ENCODE measurements at regions not wholly inside any gene's neighbourhood (a gene's known extent, or its start where the extent isn't known, plus 50 kb on each side); places are given as distances from the start of the nearest gene placed in this dataset.

DNA sequence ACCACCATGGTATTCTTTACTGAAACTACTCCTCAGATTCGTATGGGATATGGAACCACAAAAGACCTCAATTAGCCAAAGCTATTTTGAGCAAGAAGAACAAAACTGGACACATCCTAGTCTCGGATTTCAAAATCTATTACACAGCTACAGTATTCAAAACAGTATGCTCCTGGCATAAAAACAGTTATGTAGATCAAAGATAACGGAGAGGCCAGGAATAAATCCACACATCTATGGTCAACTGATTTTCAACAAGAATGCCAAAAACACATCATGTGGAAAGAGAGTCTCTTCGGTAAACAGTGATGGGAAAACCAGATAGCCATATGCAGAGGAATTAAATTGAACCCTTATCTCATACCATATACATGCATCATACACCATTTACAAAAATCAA lies 155.3 kb downstream of the SPCS3 start:
- H3K36me3 ChIP-seq (ENCODE audit: control insufficient read depth in 2 of 2, insufficient read depth in 1 of 2, low read length in 2 of 2) = no peaks in the 10 kb centered on the region
- ChIA-PET CTCF (no interaction called here), POLR2A (no interaction called here)
- TF ChIP-seq MYNN (tag by site-specific recombination; IDR thresholded peaks at IDR 0.05; ENCODE audit: borderline replicate concordance) (no peak), ZFP3 (tag by site-specific recombination; IDR thresholded peaks at IDR 0.05; ENCODE audit: low read depth) (no peak), IKZF3 (tag by site-specific recombination; IDR thresholded peaks at IDR 0.05) (no peak), ZNF16 (tag by site-specific recombination; IDR thresholded peaks at IDR 0.05; ENCODE audit: low read depth) (no peak), ZNF19 (tag by site-specific recombination; IDR thresholded peaks at IDR 0.05; ENCODE audit: low read depth) (no peak), FEZF1 (tag by site-specific recombination; IDR thresholded peaks at IDR 0.05) (no peak), ZNF76 (tag by site-specific recombination; IDR thresholded peaks at IDR 0.05; ENCODE audit: borderline replicate concordance, low read depth) (no peak), ZBTB20 (tag by site-specific recombination; IDR thresholded peaks at IDR 0.05) (no peak), ZNF629 (tag by site-specific recombination; IDR thresholded peaks at IDR 0.05) (no peak), ZNF621 (tag by site-specific recombination; IDR thresholded peaks at IDR 0.05) (no peak)
- TF ChIP-seq, protein P1, sequence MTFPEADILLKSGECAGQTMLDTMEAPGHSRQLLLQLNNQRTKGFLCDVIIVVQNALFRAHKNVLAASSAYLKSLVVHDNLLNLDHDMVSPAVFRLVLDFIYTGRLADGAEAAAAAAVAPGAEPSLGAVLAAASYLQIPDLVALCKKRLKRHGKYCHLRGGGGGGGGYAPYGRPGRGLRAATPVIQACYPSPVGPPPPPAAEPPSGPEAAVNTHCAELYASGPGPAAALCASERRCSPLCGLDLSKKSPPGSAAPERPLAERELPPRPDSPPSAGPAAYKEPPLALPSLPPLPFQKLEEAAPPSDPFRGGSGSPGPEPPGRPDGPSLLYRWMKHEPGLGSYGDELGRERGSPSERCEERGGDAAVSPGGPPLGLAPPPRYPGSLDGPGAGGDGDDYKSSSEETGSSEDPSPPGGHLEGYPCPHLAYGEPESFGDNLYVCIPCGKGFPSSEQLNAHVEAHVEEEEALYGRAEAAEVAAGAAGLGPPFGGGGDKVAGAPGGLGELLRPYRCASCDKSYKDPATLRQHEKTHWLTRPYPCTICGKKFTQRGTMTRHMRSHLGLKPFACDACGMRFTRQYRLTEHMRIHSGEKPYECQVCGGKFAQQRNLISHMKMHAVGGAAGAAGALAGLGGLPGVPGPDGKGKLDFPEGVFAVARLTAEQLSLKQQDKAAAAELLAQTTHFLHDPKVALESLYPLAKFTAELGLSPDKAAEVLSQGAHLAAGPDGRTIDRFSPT (tag by site-specific recombination; IDR thresholded peaks at IDR 0.05) = no peak
- TF ChIP-seq, protein P2, sequence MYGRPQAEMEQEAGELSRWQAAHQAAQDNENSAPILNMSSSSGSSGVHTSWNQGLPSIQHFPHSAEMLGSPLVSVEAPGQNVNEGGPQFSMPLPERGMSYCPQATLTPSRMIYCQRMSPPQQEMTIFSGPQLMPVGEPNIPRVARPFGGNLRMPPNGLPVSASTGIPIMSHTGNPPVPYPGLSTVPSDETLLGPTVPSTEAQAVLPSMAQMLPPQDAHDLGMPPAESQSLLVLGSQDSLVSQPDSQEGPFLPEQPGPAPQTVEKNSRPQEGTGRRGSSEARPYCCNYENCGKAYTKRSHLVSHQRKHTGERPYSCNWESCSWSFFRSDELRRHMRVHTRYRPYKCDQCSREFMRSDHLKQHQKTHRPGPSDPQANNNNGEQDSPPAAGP (tag by site-specific recombination; IDR thresholded peaks at IDR 0.05) = no peak
- TF ChIP-seq, protein P3, sequence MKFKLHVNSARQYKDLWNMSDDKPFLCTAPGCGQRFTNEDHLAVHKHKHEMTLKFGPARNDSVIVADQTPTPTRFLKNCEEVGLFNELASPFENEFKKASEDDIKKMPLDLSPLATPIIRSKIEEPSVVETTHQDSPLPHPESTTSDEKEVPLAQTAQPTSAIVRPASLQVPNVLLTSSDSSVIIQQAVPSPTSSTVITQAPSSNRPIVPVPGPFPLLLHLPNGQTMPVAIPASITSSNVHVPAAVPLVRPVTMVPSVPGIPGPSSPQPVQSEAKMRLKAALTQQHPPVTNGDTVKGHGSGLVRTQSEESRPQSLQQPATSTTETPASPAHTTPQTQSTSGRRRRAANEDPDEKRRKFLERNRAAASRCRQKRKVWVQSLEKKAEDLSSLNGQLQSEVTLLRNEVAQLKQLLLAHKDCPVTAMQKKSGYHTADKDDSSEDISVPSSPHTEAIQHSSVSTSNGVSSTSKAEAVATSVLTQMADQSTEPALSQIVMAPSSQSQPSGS (tag by site-specific recombination; IDR thresholded peaks at IDR 0.05; ENCODE audit: low read depth) = no peak
- TF ChIP-seq, protein P4, sequence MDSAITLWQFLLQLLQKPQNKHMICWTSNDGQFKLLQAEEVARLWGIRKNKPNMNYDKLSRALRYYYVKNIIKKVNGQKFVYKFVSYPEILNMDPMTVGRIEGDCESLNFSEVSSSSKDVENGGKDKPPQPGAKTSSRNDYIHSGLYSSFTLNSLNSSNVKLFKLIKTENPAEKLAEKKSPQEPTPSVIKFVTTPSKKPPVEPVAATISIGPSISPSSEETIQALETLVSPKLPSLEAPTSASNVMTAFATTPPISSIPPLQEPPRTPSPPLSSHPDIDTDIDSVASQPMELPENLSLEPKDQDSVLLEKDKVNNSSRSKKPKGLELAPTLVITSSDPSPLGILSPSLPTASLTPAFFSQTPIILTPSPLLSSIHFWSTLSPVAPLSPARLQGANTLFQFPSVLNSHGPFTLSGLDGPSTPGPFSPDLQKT (IDR thresholded peaks at IDR 0.05; ENCODE audit: borderline replicate concordance, low read depth, low read length) = no peak
- H3K4me1 ChIP-seq (ENCODE audit: control insufficient read depth, insufficient read depth, low read length) = no peaks in the 10 kb centered on the region
- no peak overlapping the region for H3K27ac ChIP-seq (ENCODE audit: extremely low read depth, low read depth, low read length)
- no peak overlapping the region for H3K4me3 ChIP-seq (ENCODE audit: low read depth, low read length)
- H3K9me3 ChIP-seq (ENCODE audit: control insufficient read depth, insufficient read depth, low read depth, low read length) = no peaks in the 10 kb centered on the region

DNA sequence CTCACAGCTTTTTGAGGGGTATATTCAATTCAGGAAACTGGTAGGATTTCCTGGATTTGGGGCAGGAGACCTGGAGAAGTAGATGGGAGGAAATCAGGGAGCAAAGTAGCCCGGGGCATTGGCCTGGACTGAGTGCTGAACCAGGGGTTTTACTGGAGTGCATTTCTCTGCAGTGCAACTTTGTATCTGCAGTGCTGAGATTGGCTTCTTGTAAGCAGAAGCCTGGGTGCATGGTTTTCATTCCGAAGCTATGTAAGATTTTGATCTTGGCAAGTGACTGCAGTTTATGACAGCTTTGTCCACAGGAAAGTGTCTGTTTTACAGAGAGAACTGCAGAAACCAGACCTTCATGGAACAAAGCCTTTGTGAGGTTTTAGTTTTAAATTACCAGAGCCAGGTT lies 158.3 kb downstream of the SPCS3 start:
- Histone ChIP-seq H3K4me1 (ENCODE audit: control insufficient read depth, insufficient read depth, low read length) (no peaks in the 10 kb centered on the region), H3K27ac (ENCODE audit: extremely low read depth, low read depth, low read length) (no peak overlapping the region), H3K4me3 (ENCODE audit: low read depth, low read length) (no peak overlapping the region), H3K9me3 (ENCODE audit: control insufficient read depth, insufficient read depth, low read depth, low read length) (no peaks in the 10 kb centered on the region), H3K36me3 (ENCODE audit: control insufficient read depth in 2 of 2, insufficient read depth in 1 of 2, low read length in 2 of 2) (no peaks in the 10 kb centered on the region)
- ChIA-PET CTCF (no interaction called here), POLR2A (no interaction called here)
- no peak for TF ChIP-seq ZNF791 (tag by site-specific recombination; IDR thresholded peaks at IDR 0.05)
- no peak for TF ChIP-seq ZNF24 (tag by site-specific recombination; IDR thresholded peaks at IDR 0.05)
- TF ChIP-seq, protein P5, sequence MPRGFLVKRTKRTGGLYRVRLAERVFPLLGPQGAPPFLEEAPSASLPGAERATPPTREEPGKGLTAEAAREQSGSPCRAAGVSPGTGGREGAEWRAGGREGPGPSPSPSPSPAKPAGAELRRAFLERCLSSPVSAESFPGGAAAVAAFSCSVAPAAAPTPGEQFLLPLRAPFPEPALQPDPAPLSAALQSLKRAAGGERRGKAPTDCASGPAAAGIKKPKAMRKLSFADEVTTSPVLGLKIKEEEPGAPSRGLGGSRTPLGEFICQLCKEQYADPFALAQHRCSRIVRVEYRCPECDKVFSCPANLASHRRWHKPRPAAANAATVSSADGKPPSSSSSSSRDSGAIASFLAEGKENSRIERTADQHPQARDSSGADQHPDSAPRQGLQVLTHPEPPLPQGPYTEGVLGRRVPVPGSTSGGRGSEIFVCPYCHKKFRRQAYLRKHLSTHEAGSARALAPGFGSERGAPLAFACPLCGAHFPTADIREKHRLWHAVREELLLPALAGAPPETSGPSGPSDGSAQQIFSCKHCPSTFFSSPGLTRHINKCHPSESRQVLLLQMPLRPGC (tag by site-specific recombination; IDR thresholded peaks at IDR 0.05) = no peak
- TF ChIP-seq, protein P6, sequence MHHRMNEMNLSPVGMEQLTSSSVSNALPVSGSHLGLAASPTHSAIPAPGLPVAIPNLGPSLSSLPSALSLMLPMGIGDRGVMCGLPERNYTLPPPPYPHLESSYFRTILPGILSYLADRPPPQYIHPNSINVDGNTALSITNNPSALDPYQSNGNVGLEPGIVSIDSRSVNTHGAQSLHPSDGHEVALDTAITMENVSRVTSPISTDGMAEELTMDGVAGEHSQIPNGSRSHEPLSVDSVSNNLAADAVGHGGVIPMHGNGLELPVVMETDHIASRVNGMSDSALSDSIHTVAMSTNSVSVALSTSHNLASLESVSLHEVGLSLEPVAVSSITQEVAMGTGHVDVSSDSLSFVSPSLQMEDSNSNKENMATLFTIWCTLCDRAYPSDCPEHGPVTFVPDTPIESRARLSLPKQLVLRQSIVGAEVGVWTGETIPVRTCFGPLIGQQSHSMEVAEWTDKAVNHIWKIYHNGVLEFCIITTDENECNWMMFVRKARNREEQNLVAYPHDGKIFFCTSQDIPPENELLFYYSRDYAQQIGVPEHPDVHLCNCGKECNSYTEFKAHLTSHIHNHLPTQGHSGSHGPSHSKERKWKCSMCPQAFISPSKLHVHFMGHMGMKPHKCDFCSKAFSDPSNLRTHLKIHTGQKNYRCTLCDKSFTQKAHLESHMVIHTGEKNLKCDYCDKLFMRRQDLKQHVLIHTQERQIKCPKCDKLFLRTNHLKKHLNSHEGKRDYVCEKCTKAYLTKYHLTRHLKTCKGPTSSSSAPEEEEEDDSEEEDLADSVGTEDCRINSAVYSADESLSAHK (tag by site-specific recombination; IDR thresholded peaks at IDR 0.05) = no peak
- no peak for TF ChIP-seq KLF10 (tag by site-specific recombination; IDR thresholded peaks at IDR 0.05)
- no peak for TF ChIP-seq ZNF239 (tag by site-specific recombination; IDR thresholded peaks at IDR 0.05)
- TF ChIP-seq ZBTB1 (tag by site-specific recombination; IDR thresholded peaks at IDR 0.05) = no peak
- no peak for TF ChIP-seq MZF1 (tag by site-specific recombination; IDR thresholded peaks at IDR 0.05; ENCODE audit: borderline replicate concordance)
- no peak for TF ChIP-seq ZNF2 (tag by site-specific recombination; IDR thresholded peaks at IDR 0.05)
- no peak for TF ChIP-seq REPIN1 (tag by site-specific recombination; IDR thresholded peaks at IDR 0.05; ENCODE audit: low read depth)
